Astrocyte (in vitro differentiated cells and primary cell): ENCODE measurements at regions not wholly inside any gene's neighbourhood (a gene's known extent, or its start where the extent isn't known, plus 50 kb on each side); places are given as distances from the start of the nearest gene placed in this dataset.

ENCODE experiments used
- DNase-seq: peaks from one replicate; pipeline ENCODE4 v3.0.0-alpha.2; 2010; ENCODE audit warnings: low read depth
- FAIRE-seq: peaks from 2 replicates; lab custom pipeline; 2011; peaks lifted over from hg19 to GRCh38; lab: Jason Lieb, UNC
- H2AFZ ChIP-seq: 2 replicates; pipeline ENCODE4 v1.6.0; 2012; ENCODE audit warnings: low read depth, low read length, inconsistent platforms
- H3K27ac ChIP-seq: 2 replicates; pipeline ENCODE4 v1.5.1; 2011; ENCODE audit warnings: low read depth, low read length, inconsistent platforms
- H3K27me3 ChIP-seq: 2 replicates; pipeline ENCODE4 v1.6.0; 2011; ENCODE audit warnings: low read length, inconsistent platforms; ENCODE audit not compliant: insufficient read depth
- H3K36me3 ChIP-seq: 2 replicates; pipeline ENCODE4 v1.5.1; 2011; ENCODE audit warnings: low read length, inconsistent platforms; ENCODE audit not compliant: insufficient read depth
- H3K4me1 ChIP-seq: 2 replicates; pipeline ENCODE4 v1.5.1; 2011; ENCODE audit warnings: low read length, inconsistent platforms; ENCODE audit not compliant: insufficient read depth
- H3K4me2 ChIP-seq: 2 replicates; pipeline ENCODE4 v1.6.0; 2012; ENCODE audit warnings: low read length, inconsistent platforms
- H3K4me3 ChIP-seq: 2 replicates; pipeline ENCODE4 v1.5.1; 2011; ENCODE audit warnings: low read depth, mild to moderate bottlenecking, low read length, inconsistent platforms; ENCODE audit not compliant: insufficient read depth
- H3K79me2 ChIP-seq: 2 replicates; pipeline ENCODE4 v1.6.0; 2012; ENCODE audit warnings: mild to moderate bottlenecking, low read length, inconsistent platforms; ENCODE audit not compliant: insufficient read depth
- H3K9ac ChIP-seq: 2 replicates; pipeline ENCODE4 v1.6.0; 2012; ENCODE audit warnings: mild to moderate bottlenecking, low read length, inconsistent platforms
- H3K9me3 ChIP-seq: 2 replicates; pipeline ENCODE4 v1.5.1; 2012; ENCODE audit warnings: low read depth, mild to moderate bottlenecking, low read length, inconsistent platforms; ENCODE audit not compliant: insufficient read depth
- H4K20me1 ChIP-seq: 2 replicates; pipeline ENCODE4 v1.6.0; 2012; ENCODE audit warnings: low read length, inconsistent platforms; ENCODE audit not compliant: insufficient read depth
- H3K27ac Mint-ChIP-seq: one replicate; pipeline ENCODE4 v1.8.0; 2021; ENCODE audit warnings: mild to moderate bottlenecking, mixed read lengths; ENCODE audit not compliant: unreplicated experiment
- H3K27me3 Mint-ChIP-seq: one replicate; pipeline ENCODE4 v1.8.0; 2021; ENCODE audit warnings: low read depth, mixed read lengths; ENCODE audit not compliant: unreplicated experiment
- H3K36me3 Mint-ChIP-seq: one replicate; pipeline ENCODE4 v1.8.0; 2021; ENCODE audit warnings: low read depth, mixed read lengths; ENCODE audit not compliant: unreplicated experiment
- H3K4me1 Mint-ChIP-seq: one replicate; pipeline ENCODE4 v1.8.0; 2021; ENCODE audit warnings: low read depth, mixed read lengths; ENCODE audit not compliant: unreplicated experiment
- H3K4me3 Mint-ChIP-seq: one replicate; pipeline ENCODE4 v1.8.0; 2021; ENCODE audit warnings: mild to moderate bottlenecking, moderate library complexity, mixed read lengths; ENCODE audit not compliant: unreplicated experiment
- H3K9me3 Mint-ChIP-seq: one replicate; pipeline ENCODE4 v1.8.0; 2021; ENCODE audit warnings: mild to moderate bottlenecking, mixed read lengths; ENCODE audit not compliant: unreplicated experiment
- CTCF ChIP-seq: IDR thresholded peaks from 2 replicates; pipeline ENCODE4 v1.5.1; 2011; ENCODE audit warnings: low read depth, mild to moderate bottlenecking, inconsistent platforms, low read length, moderate library complexity; ENCODE audit not compliant: insufficient read depth
- EZH2 ChIP-seq: IDR thresholded peaks from 2 replicates; pipeline ENCODE4 v1.6.1; 2012; ENCODE audit warnings: mild to moderate bottlenecking, low read length, inconsistent platforms; ENCODE audit not compliant: insufficient read depth

- Histone ChIP-seq H3K27me3 (no peaks in the 10 kb centered on the region), H3K27ac (no peak overlapping the region), H3K4me3 (no peak overlapping the region), H3K4me2 (no peak overlapping the region), H4K20me1 (no peaks in the 10 kb centered on the region), H3K36me3 (no peaks in the 10 kb centered on the region), H3K4me1 (no peaks in the 10 kb centered on the region), H3K9ac (no peak overlapping the region), H2AFZ (no peak overlapping the region), H3K79me2 (no peaks in the 10 kb centered on the region), H3K9me3 (no peaks in the 10 kb centered on the region)
- FAIRE-seq: no peak
- no peak for DNase-seq
- TF ChIP-seq CTCF (no peak), EZH2 (no peak)
- Mint-ChIP-seq H3K36me3 (no peaks in the 10 kb centered on the region), H3K9me3 (peaks cover 3% of the 10 kb centered on the region), H3K4me1 (peaks cover 6% of the 10 kb centered on the region), H3K27me3 (peaks cover 5% of the 10 kb centered on the region), H3K27ac (no peak overlapping the region), H3K4me3 (no peak overlapping the region)
Measured at GRCh38 chr1:38536089-38536488, 323.5 kb downstream of the RRAGC start.

GRCh38 chr1:38534473-38534823, 325.1 kb downstream of the RRAGC start:
- Mint-ChIP-seq H3K4me3 (no peak overlapping the region), H3K27ac (no peak overlapping the region), H3K36me3 (no peaks in the 10 kb centered on the region), H3K27me3 (peaks cover 3% of the 10 kb centered on the region), H3K9me3 (peaks cover 3% of the 10 kb centered on the region), H3K4me1 (peaks cover 2% of the 10 kb centered on the region)
- Histone ChIP-seq H3K27me3 (no peaks in the 10 kb centered on the region), H3K4me2 (no peak overlapping the region), H3K36me3 (no peaks in the 10 kb centered on the region), H3K79me2 (no peaks in the 10 kb centered on the region), H4K20me1 (no peaks in the 10 kb centered on the region), H3K9me3 (no peaks in the 10 kb centered on the region), H2AFZ (no peak overlapping the region), H3K4me1 (no peaks in the 10 kb centered on the region), H3K9ac (no peak overlapping the region), H3K4me3 (no peak overlapping the region), H3K27ac (no peak overlapping the region)
- TF ChIP-seq CTCF (no peak), EZH2 (no peak)
- DNase-seq (no peak), FAIRE-seq (no peak)

- Histone ChIP-seq H3K9ac (no peak overlapping the region), H4K20me1 (no peaks in the 10 kb centered on the region), H3K4me1 (no peaks in the 10 kb centered on the region), H2AFZ (no peak overlapping the region), H3K79me2 (no peaks in the 10 kb centered on the region), H3K4me3 (no peak overlapping the region), H3K27ac (no peak overlapping the region), H3K4me2 (no peak overlapping the region), H3K36me3 (no peaks in the 10 kb centered on the region), H3K9me3 (no peaks in the 10 kb centered on the region), H3K27me3 (no peaks in the 10 kb centered on the region)
- H3K9me3 Mint-ChIP-seq: peaks cover 3% of the 10 kb centered on the region
- H3K27me3 Mint-ChIP-seq: peaks cover 3% of the 10 kb centered on the region
- H3K4me1 Mint-ChIP-seq: peaks cover 2% of the 10 kb centered on the region
- FAIRE-seq (no peak), DNase-seq (no peak)
- H3K4me3 Mint-ChIP-seq: no peak overlapping the region
- H3K27ac Mint-ChIP-seq: no peak overlapping the region
- TF ChIP-seq EZH2 (no peak), CTCF (no peak)
- H3K36me3 Mint-ChIP-seq: no peaks in the 10 kb centered on the region
Measured at GRCh38 chr1:38533772-38534472, 325.6 kb downstream of the RRAGC start.
